NCI-H187 (cell line): ENCODE measurements at regions not wholly inside any gene's neighbourhood (a gene's known extent, or its start where the extent isn't known, plus 50 kb on each side); places are given as distances from the start of the nearest gene placed in this dataset.
"Not testable (repeated sequence)": the region's sequence is repeated elsewhere in the genome, so short reads cannot be mapped to it uniquely, and the experiment has no call there.

Experiments used
- DNase-seq, 2 experiments: peaks; one replicate each; lab custom pipeline; 2025; lab: John Stamatoyannopoulos, UW

DNA sequence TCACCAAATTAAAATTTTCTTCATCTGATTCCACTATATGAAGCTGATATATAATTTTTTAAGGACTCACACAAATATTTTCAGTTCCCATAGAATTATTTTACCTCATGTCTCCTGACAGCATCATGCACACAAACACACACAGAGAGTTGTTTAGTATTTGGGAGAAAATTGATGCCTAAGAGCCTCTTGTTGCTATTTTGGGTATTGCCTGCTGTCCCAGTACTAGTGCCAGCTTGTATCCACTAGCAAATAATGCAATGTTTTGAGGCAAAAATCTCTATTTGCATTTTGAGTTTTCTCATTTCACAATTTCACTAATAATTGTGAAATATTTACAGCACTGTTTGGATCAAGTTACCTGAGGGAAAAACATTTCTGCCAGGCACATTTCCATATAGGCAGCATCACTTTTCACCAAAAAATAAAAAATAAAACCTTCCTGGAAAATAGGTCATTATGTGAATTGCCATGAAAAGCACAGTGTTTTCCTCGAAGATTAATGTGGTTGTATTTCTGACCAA lies 328.2 kb downstream of the KCNJ3 start:
- DNase-seq, result no peak

DNA sequence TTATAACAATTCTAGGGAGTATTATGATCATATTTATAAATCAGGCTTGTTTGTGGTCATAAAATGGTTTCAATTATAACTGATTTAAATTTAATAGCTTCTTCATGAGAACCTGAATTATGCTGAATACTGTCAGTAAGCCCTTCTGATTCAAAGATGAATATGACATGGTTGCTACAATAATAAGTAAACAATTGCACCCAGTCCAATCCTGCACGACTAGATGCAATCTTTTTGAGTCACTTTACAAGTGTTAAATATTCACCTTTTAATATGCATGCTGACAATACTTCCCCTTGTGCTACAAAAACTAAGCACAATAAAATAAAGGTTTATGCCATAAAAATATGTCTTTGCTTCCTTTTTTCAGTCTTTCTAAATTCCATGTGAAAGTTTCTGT lies 325.2 kb downstream of the KCNJ3 start:
- no peak for DNase-seq

DNA sequence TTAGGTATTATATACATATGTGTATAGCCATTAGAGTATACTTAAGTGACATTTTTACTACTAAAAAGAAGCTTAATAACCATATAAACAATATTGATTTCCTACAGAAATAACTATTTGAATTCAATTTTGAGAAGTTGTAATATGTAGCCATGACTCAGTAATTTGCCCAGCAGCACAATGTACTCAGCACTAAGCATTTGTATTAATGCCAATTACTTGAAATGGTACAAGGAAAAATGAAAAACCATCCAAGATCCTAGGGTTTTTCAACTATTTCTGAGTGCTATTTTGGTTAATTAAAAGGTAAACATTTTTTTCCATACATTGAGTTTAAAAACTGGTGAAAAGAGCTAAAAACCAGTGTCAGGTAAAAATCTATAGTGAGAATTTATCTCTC lies 324.0 kb downstream of the KCNJ3 start:
- DNase-seq, result no peak

DNA sequence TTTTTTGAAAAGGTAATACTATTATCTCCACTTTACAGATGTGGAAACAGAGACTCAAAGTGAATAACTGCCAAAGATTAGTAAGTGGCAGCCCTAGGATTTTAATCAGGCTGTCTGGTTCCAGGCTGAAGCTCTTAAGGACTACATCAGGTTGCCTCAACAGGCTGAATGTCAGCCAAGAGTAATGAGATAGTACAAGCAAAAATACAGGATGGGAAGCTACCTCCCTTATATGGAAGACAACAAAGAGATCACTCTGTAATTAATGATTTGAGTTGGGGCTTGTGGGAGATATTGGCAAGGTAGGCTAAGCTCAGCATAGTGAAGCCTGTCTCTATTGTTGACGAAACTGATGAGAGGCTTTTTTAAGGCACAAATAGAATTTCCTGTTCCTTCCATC lies 323.1 kb downstream of the KCNJ3 start:
- DNase-seq, result no peak

DNA sequence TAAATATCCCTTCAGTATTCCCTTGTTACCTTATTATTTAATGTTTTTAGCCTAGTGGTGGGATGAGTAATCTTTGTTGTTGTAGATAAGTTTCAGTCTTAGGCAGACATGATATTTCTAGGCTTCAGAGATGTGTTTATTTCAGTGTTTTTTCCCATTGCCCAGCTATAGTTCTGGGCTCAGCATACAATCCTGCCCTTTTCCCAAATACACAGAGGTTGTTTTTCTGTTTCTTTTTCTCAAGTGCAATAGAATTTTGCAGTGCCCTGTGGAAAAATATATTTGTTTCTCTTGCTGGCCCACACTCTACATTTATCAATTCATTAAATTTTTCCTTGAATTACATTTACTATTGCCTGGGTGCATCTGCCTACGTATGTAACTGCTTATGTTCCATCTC lies 321.8 kb downstream of the KCNJ3 start:
- no peak for DNase-seq

DNA sequence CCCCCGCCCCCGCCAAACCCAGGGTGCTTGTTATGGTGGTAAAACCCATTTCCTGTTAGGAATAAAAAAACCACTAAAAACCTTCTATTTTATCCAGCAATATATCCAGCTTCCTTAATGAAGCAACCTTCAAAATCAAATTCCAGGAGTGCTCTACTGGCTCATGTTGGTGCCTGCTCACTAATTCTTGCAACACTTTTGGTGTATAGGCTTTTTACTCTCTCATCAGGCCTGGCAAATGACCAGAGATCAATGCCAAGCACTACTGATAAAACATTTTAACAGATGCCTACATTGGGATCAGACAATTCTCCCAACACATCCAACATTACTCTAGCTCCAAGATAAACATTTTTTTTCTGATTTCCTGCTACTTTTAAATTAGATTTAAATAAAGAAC lies 312.4 kb downstream of the KCNJ3 start:
- no peak for DNase-seq

DNA sequence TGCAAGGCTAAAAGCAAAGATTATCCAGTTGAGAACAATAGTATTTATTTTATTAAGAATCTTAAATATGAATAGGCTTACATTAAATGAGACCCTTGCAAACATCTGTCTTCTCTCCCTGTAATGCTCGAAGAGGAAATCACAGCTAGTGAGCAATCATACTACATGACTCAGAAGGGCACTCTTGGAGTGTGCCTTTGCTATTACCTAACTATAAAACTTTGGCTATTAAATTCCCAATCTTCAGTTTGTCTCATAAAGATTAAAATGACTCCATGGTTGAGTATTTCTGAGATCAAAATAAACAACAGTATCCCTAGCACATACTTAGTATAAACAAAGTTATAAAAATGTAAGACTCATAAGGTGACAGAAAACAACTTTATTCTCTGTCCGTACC lies 296.9 kb downstream of the KCNJ3 start:
- no peak for DNase-seq

DNA sequence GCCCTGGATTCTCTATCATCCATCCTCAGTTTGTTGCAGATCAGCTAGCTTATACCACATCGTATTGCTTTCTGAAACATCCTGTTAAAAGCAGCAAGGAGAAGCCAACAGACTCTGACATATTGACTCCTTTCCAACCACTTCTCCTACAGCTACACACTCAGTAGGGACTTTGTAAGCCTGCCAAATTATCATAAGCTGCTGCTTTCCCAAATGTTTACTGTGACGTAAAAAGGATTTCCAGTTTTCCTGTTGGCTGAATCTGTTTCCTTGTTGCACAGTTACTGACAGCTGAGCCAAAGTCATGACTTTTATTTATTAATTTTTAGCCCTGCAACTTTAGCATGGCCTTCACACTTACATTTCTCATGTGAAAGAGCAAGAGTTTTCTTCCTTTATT lies 294.3 kb downstream of the KCNJ3 start:
- no peak for DNase-seq

DNA sequence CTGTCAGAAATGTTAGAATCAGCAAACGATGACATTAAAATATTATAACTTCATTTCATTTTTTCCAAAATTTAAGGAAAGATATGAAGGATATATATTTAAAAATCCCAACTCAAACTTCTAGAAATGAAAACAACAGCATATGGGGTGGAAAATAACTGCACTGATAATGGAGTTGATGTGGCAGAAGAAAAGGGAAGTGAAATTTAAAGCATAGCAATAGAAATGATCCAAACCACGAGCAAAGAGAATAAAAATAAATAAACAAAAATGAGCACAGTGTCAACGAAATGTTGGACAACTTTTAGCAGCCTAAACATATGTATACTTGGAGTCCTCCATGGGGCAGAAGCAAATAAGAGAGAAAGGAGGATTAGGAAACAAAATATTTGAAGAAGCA lies 280.2 kb downstream of the KCNJ3 start:
- no peak for DNase-seq

DNA sequence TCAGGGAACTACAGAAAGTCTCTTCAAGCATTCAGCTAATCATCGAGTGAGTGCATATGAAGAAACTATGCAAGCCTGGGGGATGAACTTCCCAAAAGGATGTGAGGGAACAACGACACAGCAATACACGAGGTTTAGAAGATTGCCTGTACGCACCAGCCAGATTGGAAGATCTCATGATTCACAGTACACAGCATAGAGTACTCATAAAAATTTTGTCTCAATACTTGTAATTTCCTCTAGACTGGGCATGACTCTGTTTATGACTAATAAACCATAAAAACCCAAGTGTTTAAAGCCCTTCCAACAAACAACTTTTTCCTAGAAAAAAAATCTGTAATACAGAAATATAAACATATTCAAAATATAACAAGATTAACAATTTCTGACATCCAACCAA lies 279.7 kb downstream of the KCNJ3 start:
- DNase-seq, result no peak

DNA sequence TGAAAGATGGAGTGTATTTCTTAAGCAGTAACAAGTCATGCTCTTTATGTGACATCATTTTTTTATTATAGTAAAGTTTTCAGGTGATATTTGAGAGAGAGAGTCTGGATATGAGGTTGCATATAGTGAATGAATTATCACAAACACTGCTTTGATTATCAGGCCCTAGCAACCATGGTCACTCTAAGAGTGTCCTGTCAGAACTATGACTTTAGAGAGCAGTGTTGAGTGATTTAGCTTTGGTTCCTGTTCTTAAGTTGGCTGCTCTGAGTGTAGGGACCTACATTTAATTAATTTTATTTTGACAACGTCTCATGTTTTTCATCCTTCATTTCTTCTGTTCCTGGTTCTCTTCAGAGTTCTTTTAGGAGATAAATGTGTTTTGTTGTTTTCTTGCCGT lies 275.5 kb downstream of the KCNJ3 start:
- DNase-seq, result no peak

DNA sequence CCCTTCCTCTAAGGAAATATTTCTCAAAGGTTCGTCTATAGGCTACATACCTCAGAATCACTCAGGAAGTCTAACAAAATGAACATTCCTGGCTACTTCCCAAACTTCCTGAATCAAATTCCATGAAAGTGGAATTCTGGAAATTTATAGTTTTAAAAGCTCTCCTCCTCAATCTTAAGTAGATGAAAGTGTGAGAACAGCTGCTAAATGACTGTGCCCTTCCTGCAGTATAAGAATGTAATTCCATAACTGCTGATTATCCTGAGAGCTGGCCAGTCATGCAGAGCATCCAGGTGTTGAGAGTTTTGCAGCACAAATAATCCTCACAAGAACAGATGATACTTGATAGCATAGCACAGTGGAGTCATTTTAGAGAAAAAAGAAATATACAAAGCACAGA lies 265.0 kb downstream of the KCNJ3 start:
- no peak for DNase-seq

DNA sequence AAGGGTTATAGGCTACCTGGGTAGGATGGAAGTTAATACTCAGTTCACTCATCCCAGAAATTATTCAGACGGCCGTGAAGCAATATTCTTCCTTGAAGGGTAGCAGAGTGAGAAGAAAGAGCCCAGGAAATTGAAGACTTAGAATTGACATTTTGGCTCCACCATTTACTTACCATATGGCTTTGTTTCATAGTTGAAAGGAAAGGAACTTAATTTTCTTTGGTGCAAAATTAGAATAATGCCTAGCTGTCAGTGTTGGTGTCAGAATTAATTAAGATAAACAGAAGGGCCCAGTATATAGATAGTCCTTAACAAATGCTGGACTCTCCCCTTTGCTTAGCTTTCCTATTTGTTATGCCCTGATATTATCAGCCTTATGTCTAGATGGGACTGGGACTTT lies 263.2 kb downstream of the KCNJ3 start:
- DNase-seq, result no peak

DNA sequence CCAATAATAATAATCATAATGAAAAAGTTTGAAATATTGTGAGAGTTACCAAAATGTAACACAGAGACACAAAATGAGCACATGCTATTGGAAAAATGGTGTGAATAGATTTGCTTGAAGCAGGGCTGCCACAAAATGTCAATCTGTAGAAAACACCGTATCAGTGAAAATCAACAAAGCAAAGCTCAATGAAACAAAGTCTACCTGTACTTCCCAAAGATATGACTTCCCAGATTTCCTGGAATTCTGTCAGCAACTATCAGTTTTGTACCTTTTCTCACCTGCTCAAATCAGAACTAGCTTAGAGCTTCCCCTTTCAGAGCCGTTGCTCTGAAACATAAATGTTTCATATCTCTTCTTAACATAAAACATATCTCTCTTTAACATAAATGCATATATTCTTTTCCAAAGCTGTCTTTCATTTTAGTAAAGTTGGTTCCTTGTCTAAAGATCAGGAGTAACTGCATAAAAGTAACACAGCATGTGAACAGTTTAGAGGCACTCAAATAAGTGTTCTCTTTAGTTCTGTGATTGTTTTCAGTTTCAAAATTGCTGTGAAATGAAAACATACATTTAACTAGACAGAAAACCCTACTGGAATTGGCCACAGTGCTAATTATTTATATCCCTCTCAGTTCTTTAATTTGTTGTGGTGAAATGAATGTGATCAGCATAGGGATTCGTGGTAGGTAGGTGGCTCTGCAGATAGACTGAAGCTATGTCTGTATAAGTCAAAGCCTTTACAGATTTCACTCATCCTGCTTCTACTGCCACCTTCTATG lies 262.5 kb downstream of the KCNJ3 start:
- no peak for DNase-seq

DNA sequence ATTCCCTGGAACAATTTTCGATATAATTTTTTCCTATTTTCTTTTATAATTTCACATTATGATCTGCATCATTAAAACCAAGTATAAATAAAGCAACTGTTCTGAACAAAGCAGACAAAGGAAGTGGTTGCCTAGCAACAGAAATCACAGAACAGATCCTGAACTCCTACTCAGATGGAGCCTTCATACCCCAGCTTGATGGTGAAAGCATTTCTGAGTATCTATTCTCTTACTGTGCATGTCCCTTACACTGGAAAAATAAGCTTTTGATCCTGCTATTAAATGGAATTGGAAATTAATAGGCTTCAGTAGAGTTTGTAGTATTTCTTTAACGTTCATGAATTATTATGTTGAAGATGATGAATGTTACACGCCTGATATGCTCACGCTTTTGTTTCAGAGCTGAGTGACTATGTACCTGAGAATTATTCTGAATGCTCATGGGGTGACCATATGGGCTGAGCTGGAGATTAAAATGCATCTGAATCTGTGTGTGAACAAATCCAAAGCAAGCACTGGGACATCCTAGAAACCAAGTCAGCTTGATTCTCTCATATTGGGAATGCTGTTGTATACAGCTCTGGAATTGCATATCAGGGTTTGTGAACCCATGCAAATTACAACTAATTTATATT lies 254.0 kb downstream of the KCNJ3 start:
- no peak for DNase-seq

DNA sequence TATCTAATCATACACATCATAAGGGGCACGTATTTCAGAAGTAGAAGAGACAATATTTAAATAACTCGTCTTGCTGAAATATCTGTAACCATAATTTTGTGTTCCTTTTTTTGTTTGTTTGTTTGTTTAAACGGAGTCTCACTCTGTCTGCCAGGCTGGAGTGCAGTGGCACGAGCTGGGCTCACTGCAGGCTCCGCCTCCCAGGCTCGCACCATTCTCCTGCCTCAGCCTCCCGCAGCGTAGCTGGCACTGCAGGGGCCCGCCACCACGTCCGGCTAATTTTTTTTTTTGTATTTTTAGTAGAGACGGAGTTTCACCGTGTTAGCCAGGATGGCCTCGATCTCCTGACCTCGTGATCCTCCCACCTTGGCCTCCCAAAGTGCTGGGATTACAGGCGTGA lies 248.9 kb downstream of the KCNJ3 start:
- not testable (repeated sequence) for DNase-seq

DNA sequence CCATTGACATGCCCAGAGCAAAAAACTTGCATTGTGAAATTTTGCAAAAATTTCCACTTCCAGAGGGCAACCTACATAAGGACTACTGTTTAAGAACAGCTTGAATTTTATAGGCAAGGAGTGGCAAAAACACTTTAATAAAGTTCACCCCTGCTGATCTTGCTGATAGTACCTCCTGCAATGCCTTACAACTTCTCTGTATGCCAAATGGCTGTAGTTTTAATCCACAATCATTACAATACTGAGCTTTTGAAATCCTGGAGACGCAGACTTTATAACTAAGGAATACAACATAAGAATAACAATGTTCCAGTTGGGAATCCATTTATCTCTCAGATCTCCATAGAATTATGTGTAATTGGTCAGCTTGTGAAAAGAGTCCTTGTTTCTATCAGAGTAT lies 247.5 kb downstream of the KCNJ3 start:
- DNase-seq, result no peak

DNA sequence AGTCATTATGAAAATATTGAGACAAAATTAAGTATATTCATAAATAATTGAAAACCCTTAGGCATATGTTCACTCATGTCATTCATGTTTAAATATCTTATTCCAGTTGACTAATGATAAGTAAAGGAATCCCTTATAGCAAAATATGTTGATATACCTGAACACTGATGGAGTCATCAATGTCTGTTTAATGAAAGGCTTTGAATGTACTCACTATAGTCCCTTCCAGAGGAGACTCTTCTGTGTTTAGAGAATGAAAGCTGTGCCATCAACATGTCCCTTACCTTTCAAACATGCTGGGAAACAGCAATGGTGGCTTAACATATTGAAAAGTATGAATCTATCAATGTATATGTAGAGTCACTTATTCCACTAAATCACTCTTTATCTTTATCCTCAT lies 242.9 kb downstream of the KCNJ3 start:
- no peak for DNase-seq

DNA sequence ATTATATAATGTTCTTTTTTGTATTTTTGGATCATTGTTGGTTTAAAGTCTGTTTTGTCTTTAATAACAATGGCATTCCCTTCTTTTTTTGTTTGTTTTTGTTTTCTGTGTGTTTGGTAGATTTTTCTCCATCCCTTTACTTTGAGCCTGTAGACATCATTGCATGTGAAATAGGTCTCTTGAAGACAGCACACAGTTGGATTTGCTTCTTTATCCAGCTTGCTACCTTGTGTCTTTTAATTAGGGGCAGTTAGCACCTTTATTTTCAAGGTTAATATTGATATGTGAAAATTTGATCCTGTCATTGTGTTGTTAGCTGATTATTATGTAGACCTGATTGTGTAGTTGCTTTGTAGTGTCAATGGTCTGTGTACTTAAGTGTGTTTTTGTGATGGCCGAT lies 235.7 kb downstream of the KCNJ3 start:
- DNase-seq, result no peak

DNA sequence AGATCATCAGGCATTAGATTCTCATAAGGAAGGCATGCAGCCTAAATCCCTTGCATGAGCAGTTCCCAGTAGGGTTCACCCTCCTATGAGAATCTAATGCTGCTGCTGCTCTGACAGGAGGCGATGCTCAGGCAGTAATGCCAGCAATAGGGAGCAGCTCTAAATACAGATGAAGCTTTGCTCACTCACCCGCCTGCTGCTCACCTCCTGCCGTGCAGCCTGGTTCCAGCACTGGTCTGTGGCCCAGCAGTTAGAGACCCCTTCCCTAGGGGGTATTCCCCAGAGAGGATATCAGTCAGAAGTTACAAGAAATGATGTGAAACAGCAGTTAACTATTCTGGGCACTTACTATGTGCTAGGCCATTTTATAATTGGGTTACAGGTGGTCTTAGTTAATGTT lies 226.0 kb downstream of the KCNJ3 start:
- DNase-seq, result no peak

DNA sequence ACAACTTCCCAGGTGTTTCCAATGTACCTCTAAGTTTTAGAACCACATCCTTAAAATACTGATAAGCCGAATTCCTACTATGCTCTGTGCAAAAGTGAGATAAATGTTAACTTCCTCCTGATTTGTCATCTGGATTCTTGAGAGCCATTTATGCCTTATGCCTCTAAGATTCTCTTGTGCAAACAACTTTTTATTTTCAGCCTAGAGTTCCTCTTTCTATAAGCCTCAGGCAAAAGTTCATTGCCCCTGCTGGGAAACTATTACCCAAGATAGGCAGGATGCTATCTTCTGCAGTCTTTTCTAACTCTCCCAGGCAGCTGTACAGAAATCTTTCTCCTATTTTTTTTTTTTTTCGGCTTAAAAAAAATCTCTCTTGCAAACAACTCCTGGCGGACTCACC lies 216.1 kb downstream of the KCNJ3 start:
- no peak for DNase-seq

DNA sequence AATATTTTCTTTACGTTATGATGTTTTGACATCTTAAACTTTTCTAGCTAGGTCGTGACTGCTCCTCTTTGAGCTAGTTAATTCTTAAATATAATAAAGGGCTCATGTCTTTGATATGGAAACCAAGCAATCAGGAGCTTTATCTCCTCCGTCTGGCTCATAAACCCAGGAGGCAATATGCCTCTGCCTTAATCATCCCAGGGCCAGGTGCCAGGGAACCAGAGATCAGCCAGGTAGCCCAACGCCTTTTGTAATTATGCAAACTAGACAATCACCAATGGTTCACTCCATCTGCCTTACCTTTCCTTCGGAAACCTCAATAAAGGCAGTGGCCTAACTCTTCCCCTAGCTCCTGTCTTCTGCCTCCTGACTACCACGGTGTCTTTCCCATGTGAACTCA lies 213.7 kb downstream of the KCNJ3 start:
- no peak for DNase-seq

DNA sequence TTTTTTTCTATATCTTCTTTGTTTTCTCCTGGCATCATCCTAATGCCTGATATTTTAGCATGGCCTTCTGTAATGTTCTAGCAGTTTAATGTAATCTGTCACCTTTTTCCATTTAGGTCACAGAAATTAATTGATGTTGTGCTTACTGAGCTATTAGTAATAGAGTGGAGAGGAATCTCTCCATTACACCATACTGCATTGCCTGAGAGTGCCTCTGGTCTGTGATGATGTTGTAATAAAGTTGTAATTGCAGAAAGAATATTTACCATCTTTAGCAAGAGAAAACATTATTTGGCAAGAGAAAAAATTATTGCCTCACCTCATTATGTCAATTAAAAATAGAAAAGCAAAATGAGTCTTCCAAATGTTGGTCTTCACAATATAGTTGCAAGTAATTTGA lies 213.2 kb downstream of the KCNJ3 start:
- no peak for DNase-seq

DNA sequence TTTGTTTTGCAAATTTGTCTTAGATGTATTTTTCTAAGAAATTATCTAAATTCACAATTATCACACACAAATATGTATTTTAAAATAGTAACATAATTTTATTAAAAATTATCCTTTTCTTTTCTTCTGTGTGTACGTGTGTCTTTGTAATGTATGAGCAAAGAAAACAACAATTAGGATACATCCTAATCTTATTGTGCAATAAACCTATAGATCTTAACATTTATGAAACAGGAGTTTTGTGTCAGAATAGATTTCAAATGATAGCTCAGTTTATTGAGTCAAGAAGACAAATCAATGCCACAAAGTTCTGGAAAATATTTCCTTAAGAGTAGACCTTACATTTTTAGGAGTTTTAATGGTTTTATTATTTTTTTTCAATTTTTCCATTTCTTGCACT lies 212.2 kb downstream of the KCNJ3 start:
- DNase-seq, result no peak
